Hepatocyte (in vitro differentiated cells): ENCODE measurements at regions not wholly inside any gene's neighbourhood (a gene's known extent, or its start where the extent isn't known, plus 50 kb on each side); places are given as distances from the start of the nearest gene placed in this dataset.

ENCODE experiments used
- DNase-seq: peaks from one replicate; pipeline ENCODE4 v3.0.0-alpha.2; 2016; ENCODE audit warnings: low spot score
- H2AFZ ChIP-seq: fragments of 200-600 bp; sonication (generic); 2 replicates; pipeline ENCODE4 v1.6.0; 2016; ENCODE audit warnings: antibody characterized with exemption, mild to moderate bottlenecking
- H3K27ac ChIP-seq: fragments of 200-600 bp; sonication (generic); 2 replicates; pipeline ENCODE4 v1.5.1; 2016; ENCODE audit warnings: mild to moderate bottlenecking
- H3K27me3 ChIP-seq: fragments of 200-600 bp; sonication (generic); 2 replicates; pipeline ENCODE4 v1.6.1; 2016
- H3K36me3 ChIP-seq: fragments of 200-600 bp; sonication (generic); replicated peaks from 2 replicates; pipeline ENCODE4 v1.5.1; 2016; ENCODE audit warnings: low read depth; ENCODE audit not compliant: insufficient read depth
- H3K4me1 ChIP-seq: fragments of 200-600 bp; sonication (generic); 2 replicates; pipeline ENCODE4 v1.5.1; 2016; ENCODE audit warnings: mild to moderate bottlenecking, moderate library complexity; ENCODE audit not compliant: insufficient read depth
- H3K4me2 ChIP-seq: fragments of 200-600 bp; sonication (generic); 2 replicates; pipeline ENCODE4 v1.6.0; 2016
- H3K4me3 ChIP-seq: fragments of 200-600 bp; sonication (generic); 2 replicates; pipeline ENCODE4 v1.5.1; 2016; ENCODE audit warnings: mild to moderate bottlenecking
- H3K79me2 ChIP-seq: fragments of 200-600 bp; sonication (generic); 2 replicates; pipeline ENCODE4 v1.6.0; 2017; ENCODE audit warnings: mild to moderate bottlenecking
- H3K9me2 ChIP-seq: fragments of 200-600 bp; sonication (generic); replicated peaks from 2 replicates; pipeline ENCODE4 v1.6.0; 2017; ENCODE audit warnings: mild to moderate bottlenecking; ENCODE audit not compliant: insufficient read depth
- H3K9me3 ChIP-seq: fragments of 200-600 bp; sonication (generic); 2 replicates; pipeline ENCODE4 v1.5.1; 2016; ENCODE audit warnings: low read depth, mild to moderate bottlenecking
- H4K20me1 ChIP-seq: fragments of 200-600 bp; sonication (generic); 2 replicates; pipeline ENCODE4 v1.6.0; 2016; ENCODE audit warnings: mild to moderate bottlenecking; ENCODE audit not compliant: insufficient read depth, poor library complexity, severe bottlenecking
- CTCF ChIP-seq: fragments of 200-600 bp; sonication (generic); IDR thresholded peaks from 2 replicates; pipeline ENCODE4 v1.5.1; 2016; ENCODE audit warnings: antibody characterized with exemption, mild to moderate bottlenecking; ENCODE audit not compliant: poor library complexity
- EZH2 ChIP-seq: fragments of 200-600 bp; sonication (generic); IDR thresholded peaks from 2 replicates; pipeline ENCODE4 v1.6.1; 2016; ENCODE audit warnings: antibody characterized with exemption, mild to moderate bottlenecking, borderline replicate concordance
- EZH2phosphoT487 ChIP-seq: fragments of 200-600 bp; sonication (generic); IDR thresholded peaks from one replicate; pipeline ENCODE4 v1.6.1; 2018; ENCODE audit warnings: antibody characterized with exemption, mild to moderate bottlenecking, low read depth, moderate library complexity; ENCODE audit not compliant: unreplicated experiment, severe bottlenecking
- WGBS: methylation state at CpG from one replicate; pipeline ENCODE4 v1.1.6; 2016; ENCODE audit warnings: low lambda C conversion rate; ENCODE audit errors: missing lambda C conversion rate; 5-methylcytosine and 5-hydroxymethylcytosine counted together

GRCh38 chr14:105876158-105876557 lies 349.8 kb downstream of the TMEM121 start:
- TF ChIP-seq CTCF: no peak
- no peak for TF ChIP-seq EZH2phosphoT487
- no peak for TF ChIP-seq EZH2
- no peaks in the 10 kb centered on the region for H3K79me2 ChIP-seq
- WGBS: 65% methylated on average over 4 of the region's 4 CpGs
- no peak overlapping the region for H3K4me2 ChIP-seq
- DNase-seq: no peak
- no peak overlapping the region for H3K4me3 ChIP-seq
- H3K9me3 ChIP-seq: no peaks in the 10 kb centered on the region
- H3K36me3 ChIP-seq: no peaks in the 10 kb centered on the region
- H3K9me2 ChIP-seq: no peaks in the 10 kb centered on the region
- no peaks in the 10 kb centered on the region for H4K20me1 ChIP-seq
- H3K27me3 ChIP-seq: no peaks in the 10 kb centered on the region
- no peak overlapping the region for H2AFZ ChIP-seq
- H3K4me1 ChIP-seq: no peaks in the 10 kb centered on the region
- no peak overlapping the region for H3K27ac ChIP-seq

- Histone ChIP-seq H3K27me3 (no peaks in the 10 kb centered on the region), H4K20me1 (no peaks in the 10 kb centered on the region), H2AFZ (no peak overlapping the region), H3K9me2 (no peaks in the 10 kb centered on the region), H3K4me2 (no peak overlapping the region), H3K9me3 (no peaks in the 10 kb centered on the region), H3K36me3 (no peaks in the 10 kb centered on the region), H3K79me2 (no peaks in the 10 kb centered on the region), H3K27ac (no peak overlapping the region), H3K4me1 (no peaks in the 10 kb centered on the region), H3K4me3 (no peak overlapping the region)
- TF ChIP-seq EZH2 (no peak), CTCF (no peak), EZH2phosphoT487 (no peak)
- DNase-seq: no peak
- WGBS: 87% methylated on average over 8 of the region's 8 CpGs
Measured at GRCh38 chr14:105876829-105877228, 350.4 kb downstream of the TMEM121 start.

GRCh38 chr14:105877645-105878044 lies 351.3 kb downstream of the TMEM121 start:
- H3K4me2 ChIP-seq: no peak overlapping the region
- H2AFZ ChIP-seq: no peak overlapping the region
- no peaks in the 10 kb centered on the region for H3K9me3 ChIP-seq
- no peaks in the 10 kb centered on the region for H3K36me3 ChIP-seq
- H4K20me1 ChIP-seq: no peaks in the 10 kb centered on the region
- no peaks in the 10 kb centered on the region for H3K9me2 ChIP-seq
- no peak for TF ChIP-seq CTCF
- TF ChIP-seq EZH2phosphoT487: no peak
- no peak for TF ChIP-seq EZH2
- no peaks in the 10 kb centered on the region for H3K27me3 ChIP-seq
- no peak overlapping the region for H3K4me3 ChIP-seq
- no peaks in the 10 kb centered on the region for H3K4me1 ChIP-seq
- H3K79me2 ChIP-seq: no peaks in the 10 kb centered on the region
- DNase-seq: no peak
- H3K27ac ChIP-seq: no peak overlapping the region
- 79% methylated on average over 9 of the region's 9 CpGs for WGBS

- no peaks in the 10 kb centered on the region for H3K79me2 ChIP-seq
- no peak overlapping the region for H3K4me2 ChIP-seq
- H4K20me1 ChIP-seq: no peaks in the 10 kb centered on the region
- no peaks in the 10 kb centered on the region for H3K36me3 ChIP-seq
- no peaks in the 10 kb centered on the region for H3K9me3 ChIP-seq
- H3K27me3 ChIP-seq: no peaks in the 10 kb centered on the region
- 75% methylated on average over 12 of the region's 12 CpGs for WGBS
- no peak for TF ChIP-seq EZH2
- no peak for TF ChIP-seq CTCF
- no peak for TF ChIP-seq EZH2phosphoT487
- no peaks in the 10 kb centered on the region for H3K9me2 ChIP-seq
- H3K27ac ChIP-seq: no peak overlapping the region
- no peak for DNase-seq
- no peak overlapping the region for H2AFZ ChIP-seq
- no peak overlapping the region for H3K4me3 ChIP-seq
- no peaks in the 10 kb centered on the region for H3K4me1 ChIP-seq
Measured at GRCh38 chr14:105878125-105878524, 351.7 kb downstream of the TMEM121 start.
